Panc1 (cell line): ENCODE measurements at regions not wholly inside any gene's neighbourhood (a gene's known extent, or its start where the extent isn't known, plus 50 kb on each side); places are given as distances from the start of the nearest gene placed in this dataset.

ENCODE experiments used
- ATAC-seq: fragments of 200-7000 bp; cut with Tn5 transposase; 2 replicates; pipeline ENCODE4 v1.9.1; 2020; ENCODE audit warnings: mild to moderate bottlenecking, moderate library complexity
- BruUV-seq: library from RNA; stranded (reverse); fragments of 400-500 nt; replicated peaks from 2 replicates; lab custom pipeline; 2021; lab: Mats Ljungman, UMichigan
- CTCF ChIA-PET: fragments of 300-600 bp; sonication (Branson Sonifier 250); formaldehyde crosslinking; loops from one replicate; lab custom pipeline; 2022; ENCODE audit warnings: antibody characterized with exemption; lab: Charles Lee
- POLR2A ChIA-PET: fragments of 300-600 bp; sonication (Branson Sonifier 250); formaldehyde crosslinking; loops from one replicate; lab custom pipeline; 2022; ENCODE audit warnings: antibody characterized with exemption; lab: Charles Lee
- DNase-seq: peaks from one replicate; pipeline ENCODE4 v3.0.0-alpha.2; 2010; ENCODE audit warnings: low read depth, low spot score
- H3K27ac ChIP-seq: 2 replicates; pipeline ENCODE4 v1.5.1; 2011; ENCODE audit warnings: mild to moderate bottlenecking, low read length, inconsistent platforms
- H3K27me3 ChIP-seq: fragments of 200-500 bp; sonication (Bioruptor generic); 2 replicates; pipeline ENCODE4 v1.6.0; 2014; ENCODE audit warnings: low read length, inconsistent platforms; ENCODE audit not compliant: control insufficient read depth, insufficient read depth
- H3K36me3 ChIP-seq: fragments of 200-500 bp; sonication (Bioruptor generic); 2 replicates; pipeline ENCODE4 v1.5.1; 2014; ENCODE audit warnings: inconsistent platforms, mild to moderate bottlenecking, low read length, moderate library complexity; ENCODE audit not compliant: control insufficient read depth, insufficient read depth
- H3K4me1 ChIP-seq: 2 replicates; pipeline ENCODE4 v1.5.1; 2011; ENCODE audit warnings: inconsistent platforms, mild to moderate bottlenecking, low read length, moderate library complexity; ENCODE audit not compliant: control insufficient read depth, insufficient read depth
- H3K4me3 ChIP-seq, 2 experiments: 2 replicates each; pipeline ENCODE4 v1.5.1; 2011 to 2012; ENCODE audit warnings: low read depth in 2 of 2, low read length in 2 of 2, mild to moderate bottlenecking in 2 of 2, inconsistent platforms in 1 of 2, moderate library complexity in 1 of 2
- H3K9me3 ChIP-seq: fragments of 200-500 bp; sonication (Bioruptor generic); 2 replicates; pipeline ENCODE4 v1.5.1; 2014; ENCODE audit warnings: low read depth, mild to moderate bottlenecking, inconsistent platforms, low read length, moderate library complexity; ENCODE audit not compliant: control insufficient read depth, insufficient read depth
- CTCF ChIP-seq: fragments of 450-650 bp; IDR thresholded peaks from 2 replicates; pipeline ENCODE4 v1.5.1; 2017; ENCODE audit warnings: mild to moderate bottlenecking
- POLR2AphosphoS5 ChIP-seq: IDR thresholded peaks from 2 replicates; pipeline ENCODE4 v1.6.1; 2012; ENCODE audit warnings: mild to moderate bottlenecking, low read depth, low read length, moderate library complexity
- REST ChIP-seq, 2 experiments: IDR thresholded peaks; 2 replicates each; pipeline ENCODE4 v1.6.1; 2011 to 2012; ENCODE audit warnings: low read depth in 2 of 2, control low read depth in 1 of 2, low read length in 1 of 2, mild to moderate bottlenecking in 1 of 2, moderate library complexity in 1 of 2; ENCODE audit not compliant: insufficient read depth in 1 of 2
- SIN3A ChIP-seq: IDR thresholded peaks from 2 replicates; pipeline ENCODE4 v1.6.1; 2012; ENCODE audit warnings: low read depth, mild to moderate bottlenecking, low read length, moderate library complexity, borderline replicate concordance; ENCODE audit not compliant: insufficient read depth
- TCF7L2 ChIP-seq: IDR thresholded peaks from 2 replicates; pipeline ENCODE4 v1.6.1; 2011; ENCODE audit warnings: mild to moderate bottlenecking, low read depth, low read length, inconsistent platforms
- in situ Hi-C: cut with HindIII; loops from 2 replicates; pipeline ENCODE4 v1.10.0; 2016; ENCODE audit warnings: low sequenced_read_pairs, low pct_unique_long_range_greater_than_20kb
- intact Hi-C: fragments of 100-400 bp; cut with micrococcal nuclease; formaldehyde crosslinking; loops from one replicate; pipeline ENCODE4 v1.10.0; 2022; ENCODE audit not compliant: unreplicated experiment

GRCh38 chr9:107397076-107398044 lies 92.2 kb downstream of the KLF4 start:
- no peaks in the 10 kb centered on the region for H3K36me3 ChIP-seq
- intact Hi-C loops, result no loop called here
- TF ChIP-seq SIN3A, result no peak
- TF ChIP-seq REST (IDR thresholded peaks at IDR 0.05; ENCODE audit: insufficient read depth in 1 of 2, low read depth in 2 of 2, low read length in 1 of 2), result no peak
- TF ChIP-seq CTCF, result no peak
- TF ChIP-seq POLR2AphosphoS5, result no peak
- TF ChIP-seq TCF7L2, result no peak
- H3K4me1 ChIP-seq, result no peaks in the 10 kb centered on the region
- in situ Hi-C loops, result no loop called here
- BruUV-seq, result no TSS peak
- no peaks in the 10 kb centered on the region for H3K27me3 ChIP-seq
- no peak for DNase-seq
- POLR2A ChIA-PET, result interaction anchor here (0.7 kb wide), 1 partner anchor 27 kb away, joined by 3 read pairs; no protein-coding TSS in a partner anchor
- ATAC-seq, result no peak
- H3K9me3 ChIP-seq, result no peaks in the 10 kb centered on the region
- H3K27ac ChIP-seq, result no peak overlapping the region
- CTCF ChIA-PET, result no interaction called here
- H3K4me3 ChIP-seq, result no peak overlapping the region

DNA sequence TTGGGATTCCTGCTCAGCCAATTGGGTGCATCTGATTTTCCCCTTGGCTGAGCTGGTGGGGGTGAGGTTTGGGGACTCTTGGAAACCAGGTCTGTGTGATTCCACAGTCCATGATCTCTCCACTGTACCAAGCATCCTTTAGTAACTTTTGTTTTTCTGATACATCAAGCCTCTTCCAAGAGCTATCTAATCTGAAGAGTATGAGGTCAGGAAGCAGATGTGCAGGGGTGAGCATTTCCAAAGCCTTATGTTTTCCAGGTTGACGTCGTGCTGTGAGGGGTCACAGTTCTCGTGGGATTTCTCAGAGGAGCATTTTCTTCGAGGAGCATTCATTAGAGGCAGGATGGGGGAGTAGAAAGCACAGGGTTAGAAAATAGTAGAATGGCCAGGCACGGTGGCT lies 95.3 kb downstream of the KLF4 start:
- CTCF ChIA-PET, result no interaction called here
- Histone ChIP-seq H3K4me3 (no peak overlapping the region), H3K27ac (no peak overlapping the region), H3K9me3 (no peaks in the 10 kb centered on the region), H3K27me3 (no peaks in the 10 kb centered on the region), H3K36me3 (no peaks in the 10 kb centered on the region), H3K4me1 (no peaks in the 10 kb centered on the region)
- intact Hi-C loops (no loop called here), in situ Hi-C loops (no loop called here)
- ATAC-seq (no peak), DNase-seq (no peak)
- BruUV-seq, result no TSS peak
- POLR2A ChIA-PET, result no interaction called here
- TF ChIP-seq SIN3A, result no peak
- no peak for TF ChIP-seq REST (IDR thresholded peaks at IDR 0.05; ENCODE audit: insufficient read depth in 1 of 2, low read depth in 2 of 2, low read length in 1 of 2)
- no peak for TF ChIP-seq CTCF
- TF ChIP-seq TCF7L2, result no peak
- no peak for TF ChIP-seq POLR2AphosphoS5
